ENCODE measurements at regions not wholly inside any gene's neighbourhood (a gene's known extent, or its start where the extent isn't known, plus 50 kb on each side); places are given as distances from the start of the nearest gene placed in this dataset.

GRCh38 chr11:90795746-90796145 is 572.9 kb upstream of the CHORDC1 start:
- Histone ChIP-seq H3K27ac (ENCODE audit: extremely low read depth, low read depth, low read length) (no peak overlapping the region), H3K9me3 (ENCODE audit: control insufficient read depth, insufficient read depth, low read depth, low read length) (no peaks in the 10 kb centered on the region), H3K4me1 (ENCODE audit: control insufficient read depth, insufficient read depth, low read length) (no peaks in the 10 kb centered on the region), H3K4me3 (ENCODE audit: low read depth, low read length) (no peak overlapping the region), H3K36me3 (ENCODE audit: control insufficient read depth in 2 of 2, insufficient read depth in 1 of 2, low read length in 2 of 2) (no peaks in the 10 kb centered on the region)
- POLR2A ChIA-PET, result no interaction called here
- TF ChIP-seq PATZ1 (tag by site-specific recombination; IDR thresholded peaks at IDR 0.05) (no peak), HIC1 (tag by site-specific recombination; IDR thresholded peaks at IDR 0.05) (no peak), ZNF266 (tag by site-specific recombination; IDR thresholded peaks at IDR 0.05; ENCODE audit: low read depth) (no peak), ZNF416 (tag by site-specific recombination; IDR thresholded peaks at IDR 0.05) (no peak), ZNF248 (tag by site-specific recombination; IDR thresholded peaks at IDR 0.05) (no peak), ZNF146 (tag by site-specific recombination; IDR thresholded peaks at IDR 0.05) (no peak), ZNF19 (tag by site-specific recombination; IDR thresholded peaks at IDR 0.05; ENCODE audit: low read depth) (no peak), SETDB1 (IDR thresholded peaks at IDR 0.05; ENCODE audit: insufficient read length, low read length) (no peak), REPIN1 (tag by site-specific recombination; IDR thresholded peaks at IDR 0.05; ENCODE audit: low read depth) (no peak), YY2 (tag by site-specific recombination; IDR thresholded peaks at IDR 0.05) (no peak), ZNF132 (tag by site-specific recombination; IDR thresholded peaks at IDR 0.05; ENCODE audit: borderline replicate concordance) (no peak), ZNF433 (tag by site-specific recombination; IDR thresholded peaks at IDR 0.05; ENCODE audit: low read depth) (no peak)
- CTCF ChIA-PET, result no interaction called here

- POLR2A ChIA-PET, result no interaction called here
These were observed 566.1 kb upstream of the CHORDC1 start for GRCh38 chr11:90788961-90789360.

GRCh38 chr11:90784241-90784814 is 561.5 kb upstream of the CHORDC1 start:
- H3K9me3 ChIP-seq (ENCODE audit: control insufficient read depth, insufficient read depth, low read depth, low read length), result no peaks in the 10 kb centered on the region
- no peak overlapping the region for H3K27ac ChIP-seq (ENCODE audit: extremely low read depth, low read depth, low read length)
- H3K36me3 ChIP-seq (ENCODE audit: control insufficient read depth in 2 of 2, insufficient read depth in 1 of 2, low read length in 2 of 2), result no peaks in the 10 kb centered on the region
- no peaks in the 10 kb centered on the region for H3K4me1 ChIP-seq (ENCODE audit: control insufficient read depth, insufficient read depth, low read length)
- ChIA-PET CTCF (interaction anchor here (0.6 to 0.7 kb wide), 2 partner anchors 8 to 74 kb away, joined by 3 read pairs; no protein-coding TSS in a partner anchor), POLR2A (no interaction called here)
- H3K4me3 ChIP-seq (ENCODE audit: low read depth, low read length), result no peak overlapping the region
- no peak for TF ChIP-seq ZNF140 (tag by site-specific recombination; IDR thresholded peaks at IDR 0.05)
- TF ChIP-seq CTCF (tag by site-specific recombination; IDR thresholded peaks at IDR 0.05), result no peak
- no peak for TF ChIP-seq ZNF266 (tag by site-specific recombination; IDR thresholded peaks at IDR 0.05; ENCODE audit: low read depth)
- TF ChIP-seq ZNF768 (tag by site-specific recombination; IDR thresholded peaks at IDR 0.05), result no peak
- no peak for TF ChIP-seq KLF16 (tag by site-specific recombination; IDR thresholded peaks at IDR 0.05)
- no peak for TF ChIP-seq ZNF274 (IDR thresholded peaks at IDR 0.05; ENCODE audit: low read length)
- TF ChIP-seq ZNF274 (tag by site-specific recombination; IDR thresholded peaks at IDR 0.05; ENCODE audit: borderline replicate concordance), result no peak
- TF ChIP-seq ZNF174 (tag by site-specific recombination; IDR thresholded peaks at IDR 0.05), result no peak
- no peak for TF ChIP-seq ZNF792 (tag by site-specific recombination; IDR thresholded peaks at IDR 0.05)
- TF ChIP-seq ZNF354C (tag by site-specific recombination; IDR thresholded peaks at IDR 0.05; ENCODE audit: borderline replicate concordance, low read depth), result no peak
- TF ChIP-seq PBX3 (CRISPR knock-in tag; IDR thresholded peaks at IDR 0.05), result no peak
- TF ChIP-seq ZNF521 (tag by site-specific recombination; IDR thresholded peaks at IDR 0.05), result no peak
- TF ChIP-seq ZNF18 (tag by site-specific recombination; IDR thresholded peaks at IDR 0.05), result no peak

More at GRCh38 chr11:90788961-90789360, 566.1 kb upstream of the CHORDC1 start:
- H3K4me1 ChIP-seq (ENCODE audit: control insufficient read depth, insufficient read depth, low read length), result no peaks in the 10 kb centered on the region
- no peaks in the 10 kb centered on the region for H3K36me3 ChIP-seq (ENCODE audit: control insufficient read depth in 2 of 2, insufficient read depth in 1 of 2, low read length in 2 of 2)
- no peak for TF ChIP-seq REPIN1 (tag by site-specific recombination; IDR thresholded peaks at IDR 0.05; ENCODE audit: low read depth)
- CTCF ChIA-PET, result no interaction called here
- no peak overlapping the region for H3K27ac ChIP-seq (ENCODE audit: extremely low read depth, low read depth, low read length)
- no peak overlapping the region for H3K4me3 ChIP-seq (ENCODE audit: low read depth, low read length)
- H3K9me3 ChIP-seq (ENCODE audit: control insufficient read depth, insufficient read depth, low read depth, low read length), result no peaks in the 10 kb centered on the region
